ENCODE measurements at regions not wholly inside any gene's neighbourhood (a gene's known extent, or its start where the extent isn't known, plus 50 kb on each side); places are given as distances from the start of the nearest gene placed in this dataset.

DNA sequence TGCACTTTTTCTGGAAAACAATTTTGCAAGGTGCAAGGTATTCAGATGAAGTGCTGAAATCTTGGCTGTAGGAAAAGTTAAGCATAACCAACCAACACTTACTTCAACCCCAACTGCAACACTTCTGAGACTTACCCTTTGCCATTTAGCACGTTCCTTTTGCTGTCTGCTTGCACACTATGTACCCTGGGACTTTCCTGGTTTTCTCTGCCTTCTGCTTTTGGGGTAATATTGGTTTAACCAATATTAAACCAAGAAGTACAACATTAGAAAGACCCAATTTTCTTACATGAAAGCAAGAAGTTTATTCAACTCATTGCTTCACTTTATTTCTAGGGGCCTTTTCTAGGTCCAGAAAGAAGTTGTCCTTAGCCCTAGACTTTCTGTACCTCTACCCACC, 193.0 kb downstream of the HLX start:
- no peaks in the 10 kb centered on the region for H3K27me3 ChIP-seq (ENCODE audit: control insufficient read depth, insufficient read depth, low read length)
- ChIA-PET CTCF (interaction anchor here (1.0 kb wide), 1 partner anchor 131 kb away, joined by 3 read pairs; no protein-coding TSS in a partner anchor), POLR2A (no interaction called here)
- TF ChIP-seq, protein P1, sequence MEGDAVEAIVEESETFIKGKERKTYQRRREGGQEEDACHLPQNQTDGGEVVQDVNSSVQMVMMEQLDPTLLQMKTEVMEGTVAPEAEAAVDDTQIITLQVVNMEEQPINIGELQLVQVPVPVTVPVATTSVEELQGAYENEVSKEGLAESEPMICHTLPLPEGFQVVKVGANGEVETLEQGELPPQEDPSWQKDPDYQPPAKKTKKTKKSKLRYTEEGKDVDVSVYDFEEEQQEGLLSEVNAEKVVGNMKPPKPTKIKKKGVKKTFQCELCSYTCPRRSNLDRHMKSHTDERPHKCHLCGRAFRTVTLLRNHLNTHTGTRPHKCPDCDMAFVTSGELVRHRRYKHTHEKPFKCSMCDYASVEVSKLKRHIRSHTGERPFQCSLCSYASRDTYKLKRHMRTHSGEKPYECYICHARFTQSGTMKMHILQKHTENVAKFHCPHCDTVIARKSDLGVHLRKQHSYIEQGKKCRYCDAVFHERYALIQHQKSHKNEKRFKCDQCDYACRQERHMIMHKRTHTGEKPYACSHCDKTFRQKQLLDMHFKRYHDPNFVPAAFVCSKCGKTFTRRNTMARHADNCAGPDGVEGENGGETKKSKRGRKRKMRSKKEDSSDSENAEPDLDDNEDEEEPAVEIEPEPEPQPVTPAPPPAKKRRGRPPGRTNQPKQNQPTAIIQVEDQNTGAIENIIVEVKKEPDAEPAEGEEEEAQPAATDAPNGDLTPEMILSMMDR (IDR thresholded peaks at IDR 0.05; ENCODE audit: low read depth, low read length): no peak
- H3K4me3 ChIP-seq (ENCODE audit: low read depth, low read length): no peak overlapping the region
- no peaks in the 10 kb centered on the region for H3K9me3 ChIP-seq (ENCODE audit: control insufficient read depth, insufficient read depth, low read length)
- no peak for DNase-seq (ENCODE audit: low read depth, low spot score)
- no peak overlapping the region for H3K27ac ChIP-seq (ENCODE audit: low read depth, low read length)

DNA sequence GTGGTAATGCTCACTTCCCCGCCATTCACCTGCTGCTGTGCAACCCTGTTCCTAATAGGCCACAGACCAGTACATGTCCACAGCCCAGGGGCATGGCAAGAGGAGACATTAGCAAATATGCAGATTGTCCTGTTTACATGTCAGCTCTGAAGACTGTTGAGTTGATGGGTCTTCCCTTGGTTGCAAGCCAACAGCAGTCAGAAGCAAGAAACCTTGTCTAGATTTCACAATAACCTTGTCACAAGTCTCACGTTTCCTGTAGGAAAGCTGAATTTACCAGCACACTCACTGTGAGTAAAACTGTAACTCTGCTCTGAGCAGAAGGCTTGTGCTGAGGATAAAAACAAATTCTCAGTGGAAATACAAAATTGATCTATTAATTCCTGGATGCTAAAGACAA, 195.1 kb downstream of the HLX start:
- H3K9me3 ChIP-seq (ENCODE audit: control insufficient read depth, insufficient read depth, low read length): no peaks in the 10 kb centered on the region
- TF ChIP-seq, protein P1 (IDR thresholded peaks at IDR 0.05; ENCODE audit: low read depth, low read length): no peak
- ChIA-PET POLR2A (no interaction called here), CTCF (no interaction called here)
- no peak for DNase-seq (ENCODE audit: low read depth, low spot score)
- no peak overlapping the region for H3K27ac ChIP-seq (ENCODE audit: low read depth, low read length)
- no peaks in the 10 kb centered on the region for H3K27me3 ChIP-seq (ENCODE audit: control insufficient read depth, insufficient read depth, low read length)
- no peak overlapping the region for H3K4me3 ChIP-seq (ENCODE audit: low read depth, low read length)

DNA sequence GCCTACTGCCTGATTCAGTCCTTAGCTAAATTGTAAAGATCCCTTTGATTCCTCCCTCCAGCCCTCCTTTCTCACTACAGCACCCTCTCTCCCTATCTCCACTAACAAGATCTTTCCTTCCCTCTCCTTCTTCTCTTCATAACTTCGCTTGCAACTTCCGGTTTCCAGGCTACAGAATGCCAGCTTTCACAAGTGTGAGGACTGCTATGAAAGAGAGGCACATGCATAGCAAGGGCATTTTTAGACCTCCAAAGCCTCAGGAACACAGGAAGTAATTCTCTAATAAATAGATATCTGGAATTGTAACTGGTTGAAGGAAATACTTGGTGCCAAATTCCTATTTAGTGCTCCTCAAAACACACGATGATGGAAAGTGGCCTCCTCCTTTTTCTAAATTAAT, 196.7 kb downstream of the HLX start:
- Histone ChIP-seq H3K9me3 (ENCODE audit: control insufficient read depth, insufficient read depth, low read length) (no peaks in the 10 kb centered on the region), H3K27ac (ENCODE audit: low read depth, low read length) (no peak overlapping the region), H3K4me3 (ENCODE audit: low read depth, low read length) (no peak overlapping the region), H3K27me3 (ENCODE audit: control insufficient read depth, insufficient read depth, low read length) (no peaks in the 10 kb centered on the region)
- ChIA-PET POLR2A (no interaction called here), CTCF (interaction anchor here (1.4 kb wide), 1 partner anchor 22 kb away, joined by 3 read pairs; no protein-coding TSS in a partner anchor)
- TF ChIP-seq, protein P1 (IDR thresholded peaks at IDR 0.05; ENCODE audit: low read depth, low read length): no peak
- DNase-seq (ENCODE audit: low read depth, low spot score): no peak

DNA sequence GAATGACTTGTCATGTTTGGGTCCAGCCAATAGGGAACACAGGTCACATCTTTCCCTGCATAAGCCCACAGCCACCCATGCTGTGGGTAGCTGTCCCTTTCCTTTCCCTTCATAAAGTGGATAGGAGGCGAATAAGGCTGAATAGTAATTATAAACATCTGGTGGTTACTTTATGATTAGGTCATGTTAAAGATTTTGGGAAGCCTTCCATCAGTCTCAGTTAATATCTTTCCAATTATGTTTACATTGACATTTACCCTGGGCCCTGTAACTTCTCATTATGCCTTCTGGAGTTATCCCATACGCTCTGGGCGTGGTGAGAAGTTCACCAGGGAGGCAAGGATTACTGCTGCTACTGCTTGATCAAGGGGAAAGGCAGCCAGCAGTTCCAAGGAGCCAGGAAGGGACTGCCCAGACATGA, 197.2 kb downstream of the HLX start:
- H3K27ac ChIP-seq (ENCODE audit: low read depth, low read length): no peak overlapping the region
- H3K9me3 ChIP-seq (ENCODE audit: control insufficient read depth, insufficient read depth, low read length): no peaks in the 10 kb centered on the region
- H3K27me3 ChIP-seq (ENCODE audit: control insufficient read depth, insufficient read depth, low read length): no peaks in the 10 kb centered on the region
- ChIA-PET CTCF (interaction anchor here (1.4 kb wide), 1 partner anchor 22 kb away, joined by 3 read pairs; no protein-coding TSS in a partner anchor), POLR2A (no interaction called here)
- DNase-seq (ENCODE audit: low read depth, low spot score): no peak
- H3K4me3 ChIP-seq (ENCODE audit: low read depth, low read length): no peak overlapping the region
- TF ChIP-seq, protein P1 (IDR thresholded peaks at IDR 0.05; ENCODE audit: low read depth, low read length): no peak

DNA sequence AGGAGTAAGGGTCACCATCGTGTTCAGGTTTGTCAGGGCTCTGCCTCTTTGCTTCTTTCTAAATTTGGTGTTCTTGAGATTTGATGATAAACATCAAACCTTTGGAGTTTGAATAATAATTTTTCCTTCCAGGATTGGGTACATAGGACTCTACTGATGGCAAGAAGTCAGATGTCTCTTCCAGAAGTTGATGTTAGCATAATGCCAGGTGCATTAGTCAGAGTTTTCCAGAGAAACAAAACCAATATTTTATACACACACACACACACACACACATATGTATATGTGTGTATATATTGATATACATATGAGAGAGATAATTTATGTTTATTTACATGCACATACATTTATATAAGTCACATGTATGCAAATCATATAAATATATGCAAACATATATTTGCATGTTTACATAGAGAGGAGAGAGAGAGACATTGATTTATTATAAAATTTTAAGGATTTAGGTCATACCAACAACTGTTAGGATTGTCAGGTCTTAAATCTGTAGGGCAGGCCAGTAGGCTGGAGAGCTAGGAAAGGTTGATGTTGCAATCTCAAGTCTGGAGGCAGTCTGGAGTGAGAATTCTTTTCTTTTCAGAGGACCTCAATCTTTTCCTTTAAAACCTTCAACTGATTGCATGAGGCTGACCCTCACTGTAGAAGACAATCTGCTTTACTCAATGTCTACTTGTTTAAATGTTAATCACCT, 199.2 kb downstream of the HLX start:
- CTCF ChIA-PET: interaction anchor here (0.6 kb wide), 1 partner anchor 632 kb away, joined by 8 read pairs; no protein-coding TSS in a partner anchor
- H3K27ac ChIP-seq (ENCODE audit: low read depth, low read length): no peak overlapping the region
- no peaks in the 10 kb centered on the region for H3K9me3 ChIP-seq (ENCODE audit: control insufficient read depth, insufficient read depth, low read length)
- no peak for DNase-seq (ENCODE audit: low read depth, low spot score)
- H3K27me3 ChIP-seq (ENCODE audit: control insufficient read depth, insufficient read depth, low read length): no peaks in the 10 kb centered on the region
- POLR2A ChIA-PET: no interaction called here
- no peak overlapping the region for H3K4me3 ChIP-seq (ENCODE audit: low read depth, low read length)
- TF ChIP-seq, protein P1 (IDR thresholded peaks at IDR 0.05; ENCODE audit: low read depth, low read length): no peak

Measured in AG04450 (cell line).